Neuron (in vitro differentiated cells): ENCODE measurements at regions not wholly inside any gene's neighbourhood (a gene's known extent, or its start where the extent isn't known, plus 50 kb on each side); places are given as distances from the start of the nearest gene placed in this dataset.

Experiments used
- H2AFZ ChIP-seq: one replicate; pipeline ENCODE4 v1.6.1; 2013; ENCODE audit warnings: low read depth, mild to moderate bottlenecking, inconsistent platforms, low read length, moderate library complexity
- H3K27me3 ChIP-seq: one replicate; pipeline ENCODE4 v1.6.1; 2013; ENCODE audit warnings: low read length; ENCODE audit not compliant: insufficient read depth
- H3K36me3 ChIP-seq: one replicate; pipeline ENCODE4 v1.6.1; 2013; ENCODE audit warnings: low read length; ENCODE audit not compliant: insufficient read depth
- H3K4me1 ChIP-seq: one replicate; pipeline ENCODE4 v1.6.1; 2013; ENCODE audit warnings: low read length; ENCODE audit not compliant: insufficient read depth
- H3K4me3 ChIP-seq: 2 replicates; pipeline ENCODE4 v1.5.1; 2013; ENCODE audit warnings: mild to moderate bottlenecking, low read length, moderate library complexity
- H3K9me3 ChIP-seq: one replicate; pipeline ENCODE4 v1.6.1; 2013; ENCODE audit warnings: low read length

- Histone ChIP-seq H3K36me3 (no peaks in the 10 kb centered on the region), H3K4me1 (no peaks in the 10 kb centered on the region), H3K27me3 (no peaks in the 10 kb centered on the region), H3K9me3 (no peaks in the 10 kb centered on the region), H2AFZ (no peak overlapping the region), H3K4me3 (no peak overlapping the region)
Measured at GRCh38 chr11:91365986-91366585, 858.5 kb upstream of the FAT3 start.

GRCh38 chr11:91350931-91351330, 873.7 kb upstream of the FAT3 start:
- H3K4me3 ChIP-seq = no peak overlapping the region
- no peaks in the 10 kb centered on the region for H3K9me3 ChIP-seq
- no peaks in the 10 kb centered on the region for H3K4me1 ChIP-seq
- no peak overlapping the region for H2AFZ ChIP-seq
- no peaks in the 10 kb centered on the region for H3K36me3 ChIP-seq
- no peaks in the 10 kb centered on the region for H3K27me3 ChIP-seq

GRCh38 chr11:91326751-91327150, 897.9 kb upstream of the FAT3 start:
- H3K4me3 ChIP-seq = no peak overlapping the region
- H3K9me3 ChIP-seq = no peaks in the 10 kb centered on the region
- no peaks in the 10 kb centered on the region for H3K27me3 ChIP-seq
- H2AFZ ChIP-seq = no peak overlapping the region
- no peaks in the 10 kb centered on the region for H3K4me1 ChIP-seq
- no peaks in the 10 kb centered on the region for H3K36me3 ChIP-seq

- Histone ChIP-seq H2AFZ (no peak overlapping the region), H3K4me3 (no peak overlapping the region), H3K9me3 (no peaks in the 10 kb centered on the region)
Measured at GRCh38 chr11:91326280-91326679, 898.3 kb upstream of the FAT3 start.

GRCh38 chr11:91314521-91314920, 910.1 kb upstream of the FAT3 start:
- Histone ChIP-seq H3K4me3 (no peak overlapping the region), H3K4me1 (no peaks in the 10 kb centered on the region), H3K9me3 (no peaks in the 10 kb centered on the region), H3K27me3 (no peaks in the 10 kb centered on the region), H3K36me3 (no peaks in the 10 kb centered on the region), H2AFZ (no peak overlapping the region)

More at GRCh38 chr11:91326280-91326679, 898.3 kb upstream of the FAT3 start:
- no peaks in the 10 kb centered on the region for H3K27me3 ChIP-seq
- H3K36me3 ChIP-seq = no peaks in the 10 kb centered on the region
- no peaks in the 10 kb centered on the region for H3K4me1 ChIP-seq

GRCh38 chr11:91312541-91312940, 912.1 kb upstream of the FAT3 start:
- Histone ChIP-seq H3K27me3 (no peaks in the 10 kb centered on the region), H3K9me3 (no peaks in the 10 kb centered on the region), H3K4me3 (no peak overlapping the region), H2AFZ (no peak overlapping the region), H3K36me3 (no peaks in the 10 kb centered on the region), H3K4me1 (no peaks in the 10 kb centered on the region)

- Histone ChIP-seq H2AFZ (no peak overlapping the region), H3K9me3 (no peaks in the 10 kb centered on the region), H3K4me3 (no peak overlapping the region), H3K4me1 (no peaks in the 10 kb centered on the region), H3K27me3 (no peaks in the 10 kb centered on the region), H3K36me3 (no peaks in the 10 kb centered on the region)
Measured at GRCh38 chr11:91310085-91310484, 914.5 kb upstream of the FAT3 start.

GRCh38 chr11:91308069-91308468, 916.5 kb upstream of the FAT3 start:
- no peaks in the 10 kb centered on the region for H3K4me1 ChIP-seq
- no peak overlapping the region for H3K4me3 ChIP-seq
- H2AFZ ChIP-seq = no peak overlapping the region
- no peaks in the 10 kb centered on the region for H3K36me3 ChIP-seq
- no peaks in the 10 kb centered on the region for H3K9me3 ChIP-seq
- no peaks in the 10 kb centered on the region for H3K27me3 ChIP-seq

- Histone ChIP-seq H3K9me3 (no peaks in the 10 kb centered on the region), H2AFZ (no peak overlapping the region), H3K36me3 (no peaks in the 10 kb centered on the region), H3K4me3 (no peak overlapping the region), H3K27me3 (no peaks in the 10 kb centered on the region), H3K4me1 (no peaks in the 10 kb centered on the region)
Measured at GRCh38 chr11:91305402-91305801, 919.2 kb upstream of the FAT3 start.

- Histone ChIP-seq H2AFZ (no peak overlapping the region), H3K4me3 (no peak overlapping the region), H3K9me3 (no peaks in the 10 kb centered on the region), H3K4me1 (no peaks in the 10 kb centered on the region), H3K27me3 (no peaks in the 10 kb centered on the region), H3K36me3 (no peaks in the 10 kb centered on the region)
Measured at GRCh38 chr11:91303749-91304148, 920.9 kb upstream of the FAT3 start.

GRCh38 chr11:91299980-91300379, 924.6 kb upstream of the FAT3 start:
- Histone ChIP-seq H3K4me1 (no peaks in the 10 kb centered on the region), H2AFZ (no peak overlapping the region), H3K36me3 (no peaks in the 10 kb centered on the region), H3K27me3 (no peaks in the 10 kb centered on the region), H3K4me3 (no peak overlapping the region), H3K9me3 (no peaks in the 10 kb centered on the region)

GRCh38 chr11:91296629-91297028, 928.0 kb upstream of the FAT3 start:
- Histone ChIP-seq H3K9me3 (no peaks in the 10 kb centered on the region), H3K36me3 (no peaks in the 10 kb centered on the region), H3K27me3 (no peaks in the 10 kb centered on the region), H2AFZ (no peak overlapping the region), H3K4me1 (no peaks in the 10 kb centered on the region), H3K4me3 (no peak overlapping the region)

GRCh38 chr11:91295591-91295990, 929.0 kb upstream of the FAT3 start:
- Histone ChIP-seq H3K4me1 (no peaks in the 10 kb centered on the region), H3K27me3 (no peaks in the 10 kb centered on the region), H3K36me3 (no peaks in the 10 kb centered on the region), H2AFZ (no peak overlapping the region), H3K9me3 (no peaks in the 10 kb centered on the region), H3K4me3 (no peak overlapping the region)

GRCh38 chr11:91293119-91293518, 931.5 kb upstream of the FAT3 start:
- no peaks in the 10 kb centered on the region for H3K4me1 ChIP-seq
- H3K4me3 ChIP-seq = no peak overlapping the region
- H3K36me3 ChIP-seq = no peaks in the 10 kb centered on the region
- no peaks in the 10 kb centered on the region for H3K27me3 ChIP-seq
- no peak overlapping the region for H2AFZ ChIP-seq
- no peaks in the 10 kb centered on the region for H3K9me3 ChIP-seq
